ENCODE measurements at regions not wholly inside any gene's neighbourhood (a gene's known extent, or its start where the extent isn't known, plus 50 kb on each side); places are given as distances from the start of the nearest gene placed in this dataset.

GRCh38 chr6:163877877-163878639 is 463.5 kb downstream of the QKI start:
- H3K4me1 ChIP-seq (replicated peaks) = no peaks in the 10 kb centered on the region
- no peaks in the 10 kb centered on the region for H3K9me3 ChIP-seq
- intact Hi-C loops (cut with DNase I) = no loop called here
- H3K27ac ChIP-seq = no peak overlapping the region
- no peak overlapping the region for H3K4me3 ChIP-seq
- no peak for TF ChIP-seq CTCF (IDR thresholded peaks at IDR 0.05)
- TF ChIP-seq POLR2AphosphoS5 (IDR thresholded peaks at IDR 0.05) = no peak
- TF ChIP-seq POLR2A (IDR thresholded peaks at IDR 0.05) = no peak
- DNase-seq (ENCODE audit: low spot score) = no peak
- 94% methylated on average over 15 of the region's 15 CpGs for WGBS
- no peaks in the 10 kb centered on the region for H3K36me3 ChIP-seq
- no peaks in the 10 kb centered on the region for H3K27me3 ChIP-seq (replicated peaks; ENCODE audit: insufficient read depth)

- H3K9me3 ChIP-seq = no peaks in the 10 kb centered on the region
- intact Hi-C loops (cut with DNase I) = no loop called here
- no peak for TF ChIP-seq POLR2AphosphoS5 (IDR thresholded peaks at IDR 0.05)
- TF ChIP-seq POLR2A (IDR thresholded peaks at IDR 0.05) = no peak
- no peak for TF ChIP-seq CTCF (IDR thresholded peaks at IDR 0.05)
- no peak overlapping the region for H3K27ac ChIP-seq
- WGBS = 81% methylated on average over 3 of the region's 3 CpGs
- no peaks in the 10 kb centered on the region for H3K36me3 ChIP-seq
- no peaks in the 10 kb centered on the region for H3K27me3 ChIP-seq (replicated peaks; ENCODE audit: insufficient read depth)
- no peaks in the 10 kb centered on the region for H3K4me1 ChIP-seq (replicated peaks)
- H3K4me3 ChIP-seq = no peak overlapping the region
- DNase-seq (ENCODE audit: low spot score) = no peak
Observed at GRCh38 chr6:163876391-163876790, 461.9 kb downstream of the QKI start.

- no peak overlapping the region for H3K4me3 ChIP-seq
- no peak for DNase-seq (ENCODE audit: low spot score)
- TF ChIP-seq CTCF (IDR thresholded peaks at IDR 0.05) (no peak), POLR2A (IDR thresholded peaks at IDR 0.05) (no peak), POLR2AphosphoS5 (IDR thresholded peaks at IDR 0.05) (no peak)
- H3K27me3 ChIP-seq (replicated peaks; ENCODE audit: insufficient read depth) = no peaks in the 10 kb centered on the region
- H3K36me3 ChIP-seq = no peaks in the 10 kb centered on the region
- WGBS = 99% methylated on average over 3 of the region's 3 CpGs
- no peak overlapping the region for H3K27ac ChIP-seq
- no peaks in the 10 kb centered on the region for H3K9me3 ChIP-seq
- intact Hi-C loops (cut with DNase I) = no loop called here
- H3K4me1 ChIP-seq (replicated peaks) = no peaks in the 10 kb centered on the region
Observed at GRCh38 chr6:163874784-163875183, 460.3 kb downstream of the QKI start.

- no peak for TF ChIP-seq CTCF (IDR thresholded peaks at IDR 0.05)
- no peak for TF ChIP-seq POLR2A (IDR thresholded peaks at IDR 0.05)
- TF ChIP-seq POLR2AphosphoS5 (IDR thresholded peaks at IDR 0.05) = peak; percentile 42
- H3K4me3 ChIP-seq = no peak overlapping the region
- no peaks in the 10 kb centered on the region for H3K4me1 ChIP-seq (replicated peaks)
- intact Hi-C loops (cut with DNase I) = no loop called here
- peak; percentile 37 for DNase-seq (ENCODE audit: low spot score)
- no peaks in the 10 kb centered on the region for H3K9me3 ChIP-seq
- no peaks in the 10 kb centered on the region for H3K27me3 ChIP-seq (replicated peaks; ENCODE audit: insufficient read depth)
- no peak overlapping the region for H3K27ac ChIP-seq
- H3K36me3 ChIP-seq = no peaks in the 10 kb centered on the region
- WGBS = 23% methylated on average over 6 of the region's 6 CpGs
Observed at GRCh38 chr6:163872335-163872734, 457.8 kb downstream of the QKI start.

- no peak for TF ChIP-seq POLR2AphosphoS5 (IDR thresholded peaks at IDR 0.05)
- no peak for TF ChIP-seq POLR2A (IDR thresholded peaks at IDR 0.05)
- TF ChIP-seq CTCF (IDR thresholded peaks at IDR 0.05) = no peak
- WGBS = 55% methylated on average over 1 of the region's 1 CpG
- no peak for DNase-seq (ENCODE audit: low spot score)
- H3K36me3 ChIP-seq = no peaks in the 10 kb centered on the region
- no peaks in the 10 kb centered on the region for H3K9me3 ChIP-seq
- intact Hi-C loops (cut with DNase I) = no loop called here
- H3K4me1 ChIP-seq (replicated peaks) = no peaks in the 10 kb centered on the region
- H3K27ac ChIP-seq = no peak overlapping the region
- H3K4me3 ChIP-seq = no peak overlapping the region
- H3K27me3 ChIP-seq (replicated peaks; ENCODE audit: insufficient read depth) = no peaks in the 10 kb centered on the region
Observed at GRCh38 chr6:163871616-163872015, 457.1 kb downstream of the QKI start.
